ENCODE measurements at regions not wholly inside any gene's neighbourhood (a gene's known extent, or its start where the extent isn't known, plus 50 kb on each side); places are given as distances from the start of the nearest gene placed in this dataset.

GRCh38 chr11:128058580-128059208 is 528.7 kb downstream of the ETS1 start:
- DNase-seq, result no peak

- no peak for DNase-seq
Observed at GRCh38 chr11:128057786-128058395, 529.5 kb downstream of the ETS1 start.

- no peak for DNase-seq
Observed at GRCh38 chr11:128055576-128056217, 531.7 kb downstream of the ETS1 start.

- peak; percentile 61 for DNase-seq
Observed at GRCh38 chr11:128053981-128054931, 533.1 kb downstream of the ETS1 start.

GRCh38 chr11:128052912-128053641 is 534.3 kb downstream of the ETS1 start:
- DNase-seq, result peak; percentile 58

- no peak for DNase-seq
Observed at GRCh38 chr11:128048121-128048520, 539.2 kb downstream of the ETS1 start.

GRCh38 chr11:128047026-128047425 is 540.3 kb downstream of the ETS1 start:
- no peak for DNase-seq

- peak; percentile 42 for DNase-seq
Observed at GRCh38 chr11:128046213-128046612, 541.1 kb downstream of the ETS1 start.

- DNase-seq, result no peak
Observed at GRCh38 chr11:128045094-128045725, 542.1 kb downstream of the ETS1 start.

GRCh38 chr11:128042290-128042751 is 545.0 kb downstream of the ETS1 start:
- no peak for DNase-seq

- DNase-seq, result peak; percentile 25
Observed at GRCh38 chr11:128040603-128041002, 546.8 kb downstream of the ETS1 start.

- DNase-seq, result peak; percentile 87
Observed at GRCh38 chr11:128039140-128040021, 548.0 kb downstream of the ETS1 start.

GRCh38 chr11:128036556-128037093 is 550.7 kb downstream of the ETS1 start:
- DNase-seq, result no peak

GRCh38 chr11:128036006-128036405 is 551.4 kb downstream of the ETS1 start:
- no peak for DNase-seq

- peak; percentile 79 for DNase-seq
Observed at GRCh38 chr11:128031538-128032134, 555.7 kb downstream of the ETS1 start.

- no peak for DNase-seq
Observed at GRCh38 chr11:128029219-128029722, 558.1 kb downstream of the ETS1 start.

GRCh38 chr11:128026596-128026995 is 560.8 kb downstream of the ETS1 start:
- peak; percentile 91 for DNase-seq

- no peak for DNase-seq
Observed at GRCh38 chr11:128022761-128023160, 564.6 kb downstream of the ETS1 start.

GRCh38 chr11:128022007-128022368 is 565.4 kb downstream of the ETS1 start:
- DNase-seq, result no peak

Measured in suppressor macrophage treated with lipopolysaccharide for 4 hours (primary cell).